Endodermal cell (in vitro differentiated cells): ENCODE measurements at regions not wholly inside any gene's neighbourhood (a gene's known extent, or its start where the extent isn't known, plus 50 kb on each side); places are given as distances from the start of the nearest gene placed in this dataset.
"Not testable (repeated sequence)": the region's sequence is repeated elsewhere in the genome, so short reads cannot be mapped to it uniquely, and the experiment has no call there.

ENCODE experiments used
- DNase-seq: peaks from one replicate; pipeline ENCODE4 v3.0.0-alpha.2; 2017
- H3K27ac ChIP-seq: 2 replicates; pipeline ENCODE4 v1.5.1; 2013; ENCODE audit warnings: mild to moderate bottlenecking, low read depth, low read length, moderate library complexity
- H3K27me3 ChIP-seq: 2 replicates; pipeline ENCODE4 v1.6.1; 2013; ENCODE audit warnings: mild to moderate bottlenecking, low read length, moderate library complexity; ENCODE audit not compliant: insufficient read depth, control insufficient read depth, poor library complexity, severe bottlenecking
- H3K36me3 ChIP-seq: 2 replicates; pipeline ENCODE4 v1.7.0; 2013; ENCODE audit warnings: mild to moderate bottlenecking, low read length, moderate library complexity; ENCODE audit not compliant: control insufficient read depth, insufficient read depth
- H3K4me1 ChIP-seq: one replicate; pipeline ENCODE4 v1.7.0; 2013; ENCODE audit warnings: low read length; ENCODE audit not compliant: control insufficient read depth, insufficient read depth
- H3K4me3 ChIP-seq: 2 replicates; pipeline ENCODE4 v1.5.1; 2013; ENCODE audit warnings: mild to moderate bottlenecking, low read length, moderate library complexity
- H3K9ac ChIP-seq: 2 replicates; pipeline ENCODE4 v1.6.1; 2013; ENCODE audit warnings: mild to moderate bottlenecking, low read length, moderate library complexity; ENCODE audit not compliant: poor library complexity, severe bottlenecking; ENCODE audit errors: extremely low read depth
- H3K9me3 ChIP-seq: 2 replicates; pipeline ENCODE4 v1.6.1; 2013; ENCODE audit warnings: mild to moderate bottlenecking, low read length, moderate library complexity; ENCODE audit not compliant: control insufficient read depth
- H3K27ac Mint-ChIP-seq: 2 replicates; pipeline ENCODE4 v1.8.0; 2020; ENCODE audit warnings: mixed read lengths
- H3K27me3 Mint-ChIP-seq: 2 replicates; pipeline ENCODE4 v1.8.0; 2021; ENCODE audit warnings: mild to moderate bottlenecking, mixed read lengths; ENCODE audit not compliant: insufficient read depth
- H3K36me3 Mint-ChIP-seq: 2 replicates; pipeline ENCODE4 v1.8.0; 2020; ENCODE audit warnings: low read depth, mixed read lengths
- H3K4me1 Mint-ChIP-seq: 2 replicates; pipeline ENCODE4 v1.8.0; 2020; ENCODE audit warnings: mixed read lengths
- H3K4me3 Mint-ChIP-seq: 2 replicates; pipeline ENCODE4 v1.8.0; 2020; ENCODE audit warnings: mild to moderate bottlenecking, moderate library complexity, mixed read lengths
- H3K9me3 Mint-ChIP-seq: 2 replicates; pipeline ENCODE4 v1.8.0; 2020; ENCODE audit warnings: mild to moderate bottlenecking, mixed read lengths
- WGBS, 2 experiments: methylation state at CpG; one replicate each; pipeline versions ENCODE4 v1.1.5 to v1.1.7; 2013; ENCODE audit warnings: missing lambda C conversion rate in 2 of 2, mixed read lengths in 1 of 2; ENCODE audit not compliant: insufficient coverage in 1 of 2, insufficient read length in 1 of 2; 5-methylcytosine and 5-hydroxymethylcytosine counted together

DNA sequence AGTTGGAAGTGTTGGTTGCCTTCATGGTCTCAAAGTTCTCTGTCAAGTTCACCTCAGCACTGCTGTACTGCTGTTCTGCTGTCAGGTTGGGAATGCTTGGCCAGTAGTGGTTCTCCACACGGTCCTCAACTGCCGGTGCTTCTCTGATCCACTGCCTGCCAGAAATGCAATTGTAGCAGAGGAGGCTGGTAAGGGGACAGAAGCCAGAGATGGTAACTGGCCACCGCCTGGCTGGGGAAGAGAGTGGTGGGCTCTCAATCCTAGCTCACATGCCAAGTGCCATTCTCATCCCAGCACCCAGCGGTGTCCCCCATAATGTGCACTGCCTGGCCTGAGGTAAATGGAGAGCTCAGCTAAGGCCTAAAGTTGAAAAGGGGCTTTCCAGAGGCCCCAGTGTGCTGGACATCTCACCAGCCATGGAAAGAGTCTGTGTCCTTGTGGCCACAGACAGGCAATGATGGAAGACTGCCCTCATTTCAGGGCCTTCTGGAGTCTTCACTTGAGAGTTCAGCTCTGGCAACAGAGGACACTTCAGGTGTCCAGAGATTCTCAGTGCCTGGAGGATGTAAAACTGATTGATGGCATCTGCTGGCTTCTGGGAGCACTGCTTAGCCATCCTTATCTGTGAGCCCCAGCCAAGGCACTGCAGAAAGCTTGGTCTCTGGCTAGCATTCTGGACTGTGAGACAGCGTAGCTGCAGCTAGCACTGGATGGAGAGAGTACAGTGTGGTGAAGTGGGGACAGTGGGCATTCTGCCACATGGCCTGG lies 4229.7 kb upstream of the OR11H1 start:
- not testable (repeated sequence) for DNase-seq, H3K27me3 ChIP-seq, H3K4me3 Mint-ChIP-seq, H3K36me3 Mint-ChIP-seq, H3K4me1 Mint-ChIP-seq, H3K4me1 ChIP-seq, H3K36me3 ChIP-seq, H3K4me3 ChIP-seq, H3K27ac ChIP-seq, H3K27me3 Mint-ChIP-seq, H3K9ac ChIP-seq, H3K27ac Mint-ChIP-seq
- WGBS, 2 experiments, result 47 to 70% methylated on average over 2 to 5 of the region's 5 CpGs
- peaks cover 62% of the 10 kb centered on the region for H3K9me3 ChIP-seq
- peaks cover 85% of the 10 kb centered on the region for H3K9me3 Mint-ChIP-seq

DNA sequence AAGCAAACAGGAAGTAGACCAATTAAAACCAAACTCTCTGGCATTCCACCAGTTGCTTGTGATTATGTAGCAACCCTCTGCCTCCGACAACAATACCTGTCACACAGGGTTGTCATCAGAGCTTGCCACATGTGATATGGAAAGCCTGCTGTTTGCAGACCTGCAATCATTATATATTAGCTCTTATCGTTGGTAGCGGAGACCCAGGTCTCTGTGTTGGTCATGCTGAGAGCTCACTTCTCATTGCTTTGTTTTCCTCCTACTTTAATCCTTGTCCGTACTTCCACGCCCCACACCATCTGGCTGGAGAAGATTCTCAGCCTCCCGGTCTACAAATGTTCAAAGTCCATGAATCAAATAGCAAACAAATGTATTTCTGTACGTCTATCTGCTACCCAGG lies 4225.6 kb upstream of the OR11H1 start:
- H3K27ac Mint-ChIP-seq, H3K4me3 ChIP-seq, H3K27ac ChIP-seq, H3K27me3 ChIP-seq, H3K4me3 Mint-ChIP-seq, DNase-seq, H3K36me3 ChIP-seq, H3K9ac ChIP-seq, H3K4me1 ChIP-seq, H3K27me3 Mint-ChIP-seq, H3K4me1 Mint-ChIP-seq, H3K36me3 Mint-ChIP-seq: not testable (repeated sequence)
- peaks cover 65% of the 10 kb centered on the region for H3K9me3 ChIP-seq
- H3K9me3 Mint-ChIP-seq, result peaks cover 95% of the 10 kb centered on the region
- WGBS, 2 experiments, result 74% methylated on average over 7 of the region's 7 CpGs

GRCh38 chr22:11302904-11303303 lies 4225.1 kb upstream of the OR11H1 start:
- not testable (repeated sequence) for H3K27ac ChIP-seq, H3K36me3 ChIP-seq, H3K36me3 Mint-ChIP-seq, H3K4me3 Mint-ChIP-seq, H3K27me3 Mint-ChIP-seq, H3K27me3 ChIP-seq, H3K4me1 Mint-ChIP-seq, H3K4me3 ChIP-seq, H3K27ac Mint-ChIP-seq, H3K9ac ChIP-seq, H3K4me1 ChIP-seq, DNase-seq
- 0 to 47% methylated on average over 1 of the region's 1 CpG for WGBS, 2 experiments
- H3K9me3 Mint-ChIP-seq, result peaks cover 95% of the 10 kb centered on the region
- H3K9me3 ChIP-seq, result peaks cover 62% of the 10 kb centered on the region

- 77 to 79% methylated on average over 3 to 7 of the region's 7 CpGs for WGBS, 2 experiments
- not testable (repeated sequence) for H3K9ac ChIP-seq, H3K4me3 Mint-ChIP-seq, H3K27me3 Mint-ChIP-seq, H3K27ac Mint-ChIP-seq, H3K36me3 ChIP-seq, H3K27ac ChIP-seq, DNase-seq, H3K36me3 Mint-ChIP-seq, H3K4me1 ChIP-seq, H3K4me3 ChIP-seq, H3K27me3 ChIP-seq, H3K4me1 Mint-ChIP-seq
- peaks cover 60% of the 10 kb centered on the region for H3K9me3 ChIP-seq
- H3K9me3 Mint-ChIP-seq, result peaks cover 95% of the 10 kb centered on the region
Measured at GRCh38 chr22:11305179-11305578, 4222.8 kb upstream of the OR11H1 start.

- not testable (repeated sequence) for H3K27me3 Mint-ChIP-seq, H3K4me1 ChIP-seq, H3K27ac ChIP-seq, H3K4me1 Mint-ChIP-seq, H3K27ac Mint-ChIP-seq, H3K4me3 Mint-ChIP-seq, H3K9ac ChIP-seq, H3K36me3 Mint-ChIP-seq, H3K4me3 ChIP-seq, H3K27me3 ChIP-seq, H3K36me3 ChIP-seq, DNase-seq
- H3K9me3 ChIP-seq, result peaks cover 71% of the 10 kb centered on the region
- H3K9me3 Mint-ChIP-seq, result peaks cover 98% of the 10 kb centered on the region
- 76 to 81% methylated on average over 6 of the region's 6 CpGs for WGBS, 2 experiments
Measured at GRCh38 chr22:11306933-11307518, 4221.0 kb upstream of the OR11H1 start.
